ENCODE measurements at regions not wholly inside any gene's neighbourhood (a gene's known extent, or its start where the extent isn't known, plus 50 kb on each side); places are given as distances from the start of the nearest gene placed in this dataset.

DNA sequence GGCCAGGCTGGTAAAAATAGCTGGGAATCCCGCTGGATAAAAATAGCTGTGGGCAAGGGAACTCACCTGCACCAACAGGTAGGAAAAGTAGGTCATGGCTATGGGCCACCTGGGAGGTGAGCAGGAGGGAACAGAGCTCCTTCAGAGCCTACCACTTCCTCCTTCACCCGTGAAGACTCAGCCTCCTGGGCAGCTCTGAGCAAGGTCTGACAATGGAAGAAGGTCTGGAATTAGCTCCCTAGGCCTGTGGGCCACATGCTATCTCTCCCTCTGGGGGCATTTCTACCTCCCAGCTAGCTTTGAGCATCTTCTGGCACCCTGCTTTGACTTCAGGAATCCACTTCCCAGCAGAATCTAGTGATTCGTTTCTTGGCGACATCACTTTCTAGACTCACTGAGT is 153.9 kb downstream of the MRPL14 start:
- Histone ChIP-seq H3K9me2 (replicated peaks; ENCODE audit: insufficient read depth, low read length) (no peaks in the 10 kb centered on the region), H2AFZ (ENCODE audit: low read depth, low read length, severe bottlenecking) (no peak overlapping the region), H3K27me3 (ENCODE audit: low read length) (no peaks in the 10 kb centered on the region), H3K79me2 (ENCODE audit: insufficient read depth, low read length) (no peaks in the 10 kb centered on the region), H3K9me3 (ENCODE audit: insufficient read depth, low read length) (no peaks in the 10 kb centered on the region), H3K36me3 (ENCODE audit: low read length) (no peaks in the 10 kb centered on the region), H3K4me2 (ENCODE audit: low read depth, low read length, poor library complexity, severe bottlenecking) (no peak overlapping the region), H3F3A (ENCODE audit: insufficient read depth) (no peaks in the 10 kb centered on the region), H3K4me3 (ENCODE audit: insufficient read depth, low read length, poor library complexity, severe bottlenecking) (no peak overlapping the region), H3K9ac (ENCODE audit: low read length) (no peak overlapping the region), H4K20me1 (ENCODE audit: low read depth, low read length) (no peaks in the 10 kb centered on the region), H3K27ac (ENCODE audit: low read depth, low read length) (no peak overlapping the region)
- TF ChIP-seq EZH2phosphoT487 (conservative IDR thresholded peaks at IDR 0.05; ENCODE audit: low read length): no peak
- TF ChIP-seq, protein P1, sequence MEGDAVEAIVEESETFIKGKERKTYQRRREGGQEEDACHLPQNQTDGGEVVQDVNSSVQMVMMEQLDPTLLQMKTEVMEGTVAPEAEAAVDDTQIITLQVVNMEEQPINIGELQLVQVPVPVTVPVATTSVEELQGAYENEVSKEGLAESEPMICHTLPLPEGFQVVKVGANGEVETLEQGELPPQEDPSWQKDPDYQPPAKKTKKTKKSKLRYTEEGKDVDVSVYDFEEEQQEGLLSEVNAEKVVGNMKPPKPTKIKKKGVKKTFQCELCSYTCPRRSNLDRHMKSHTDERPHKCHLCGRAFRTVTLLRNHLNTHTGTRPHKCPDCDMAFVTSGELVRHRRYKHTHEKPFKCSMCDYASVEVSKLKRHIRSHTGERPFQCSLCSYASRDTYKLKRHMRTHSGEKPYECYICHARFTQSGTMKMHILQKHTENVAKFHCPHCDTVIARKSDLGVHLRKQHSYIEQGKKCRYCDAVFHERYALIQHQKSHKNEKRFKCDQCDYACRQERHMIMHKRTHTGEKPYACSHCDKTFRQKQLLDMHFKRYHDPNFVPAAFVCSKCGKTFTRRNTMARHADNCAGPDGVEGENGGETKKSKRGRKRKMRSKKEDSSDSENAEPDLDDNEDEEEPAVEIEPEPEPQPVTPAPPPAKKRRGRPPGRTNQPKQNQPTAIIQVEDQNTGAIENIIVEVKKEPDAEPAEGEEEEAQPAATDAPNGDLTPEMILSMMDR (IDR thresholded peaks at IDR 0.05; ENCODE audit: insufficient read depth, low read length, poor library complexity, severe bottlenecking): no peak

DNA sequence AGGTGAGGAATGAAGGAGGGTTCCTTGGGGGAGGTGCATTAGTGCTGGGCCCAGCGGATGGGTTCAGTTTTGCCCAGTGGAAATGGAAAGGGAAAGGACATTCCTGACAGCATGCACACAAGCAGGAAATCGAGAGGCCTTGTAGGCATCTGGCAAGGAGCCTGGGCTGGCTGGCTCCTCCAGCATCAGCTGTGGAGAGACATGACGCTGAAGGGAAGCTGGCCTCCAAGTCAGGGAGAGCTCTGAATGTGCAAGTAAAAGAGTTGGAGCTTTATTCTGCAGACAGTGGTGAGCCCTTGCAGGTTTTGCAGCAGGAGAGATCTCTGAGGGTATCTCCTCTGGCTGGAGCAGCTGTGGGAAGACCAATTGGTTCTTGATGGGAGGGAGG is 154.3 kb downstream of the MRPL14 start:
- Histone ChIP-seq H3K27me3 (ENCODE audit: low read length) (no peaks in the 10 kb centered on the region), H2AFZ (ENCODE audit: low read depth, low read length, severe bottlenecking) (no peak overlapping the region)

DNA sequence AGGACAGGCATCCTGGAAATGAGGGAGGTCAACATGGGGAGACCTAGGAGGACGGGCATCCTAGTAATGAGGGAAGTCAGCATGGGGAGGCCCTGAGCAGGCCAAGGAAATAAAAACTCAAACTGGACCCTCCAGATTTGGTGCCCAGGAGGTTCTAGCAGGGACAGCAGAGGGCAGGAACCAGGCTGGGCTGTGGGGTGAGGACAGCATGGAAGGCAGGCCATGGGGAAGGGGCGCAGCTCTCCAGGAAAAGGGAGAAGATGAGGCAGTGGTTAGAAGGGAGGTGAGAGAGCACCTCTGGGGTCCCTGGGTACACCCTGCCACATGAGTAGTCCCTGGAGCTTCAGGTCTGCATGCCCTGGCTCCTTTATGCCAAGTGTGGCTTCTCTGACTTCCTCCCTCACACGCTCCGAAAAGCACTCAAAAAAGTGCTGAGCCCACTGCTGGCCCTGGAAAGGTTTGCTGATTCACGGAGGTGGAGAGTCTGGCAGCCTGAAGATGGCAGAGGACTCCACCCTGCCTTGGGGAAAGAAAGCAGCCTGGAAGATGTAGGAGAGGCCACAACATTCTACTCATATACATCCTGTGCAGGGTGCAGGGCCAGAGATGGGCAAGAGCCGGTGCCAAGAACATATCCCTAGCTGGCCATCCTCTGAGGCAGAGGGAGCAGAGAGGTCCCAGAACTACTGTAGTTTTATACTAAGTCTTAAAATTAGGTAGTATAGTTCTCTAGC is 154.9 kb downstream of the MRPL14 start:
- no peak for TF ChIP-seq EZH2phosphoT487 (conservative IDR thresholded peaks at IDR 0.05; ENCODE audit: low read length)
- Histone ChIP-seq H4K20me1 (ENCODE audit: low read depth, low read length) (no peaks in the 10 kb centered on the region), H3K4me3 (ENCODE audit: insufficient read depth, low read length, poor library complexity, severe bottlenecking) (no peak overlapping the region), H3K4me2 (ENCODE audit: low read depth, low read length, poor library complexity, severe bottlenecking) (no peak overlapping the region), H2AFZ (ENCODE audit: low read depth, low read length, severe bottlenecking) (no peak overlapping the region), H3K9me3 (ENCODE audit: insufficient read depth, low read length) (no peaks in the 10 kb centered on the region), H3K9me2 (replicated peaks; ENCODE audit: insufficient read depth, low read length) (no peaks in the 10 kb centered on the region), H3K27me3 (ENCODE audit: low read length) (no peaks in the 10 kb centered on the region), H3K9ac (ENCODE audit: low read length) (no peak overlapping the region), H3K79me2 (ENCODE audit: insufficient read depth, low read length) (no peaks in the 10 kb centered on the region), H3K27ac (ENCODE audit: low read depth, low read length) (no peak overlapping the region), H3F3A (ENCODE audit: insufficient read depth) (no peaks in the 10 kb centered on the region), H3K36me3 (ENCODE audit: low read length) (no peaks in the 10 kb centered on the region)

More for the DNA sequence above, 154.3 kb downstream of the MRPL14 start:
- no peaks in the 10 kb centered on the region for H3F3A ChIP-seq (ENCODE audit: insufficient read depth)
- H3K27ac ChIP-seq (ENCODE audit: low read depth, low read length): no peak overlapping the region
- H4K20me1 ChIP-seq (ENCODE audit: low read depth, low read length): no peaks in the 10 kb centered on the region
- H3K9ac ChIP-seq (ENCODE audit: low read length): no peak overlapping the region
- H3K4me3 ChIP-seq (ENCODE audit: insufficient read depth, low read length, poor library complexity, severe bottlenecking): no peak overlapping the region
- no peaks in the 10 kb centered on the region for H3K9me3 ChIP-seq (ENCODE audit: insufficient read depth, low read length)
- no peak overlapping the region for H3K4me2 ChIP-seq (ENCODE audit: low read depth, low read length, poor library complexity, severe bottlenecking)
- H3K36me3 ChIP-seq (ENCODE audit: low read length): no peaks in the 10 kb centered on the region
- TF ChIP-seq, protein P1 (IDR thresholded peaks at IDR 0.05; ENCODE audit: insufficient read depth, low read length, poor library complexity, severe bottlenecking): no peak
- no peak for TF ChIP-seq EZH2phosphoT487 (conservative IDR thresholded peaks at IDR 0.05; ENCODE audit: low read length)
- H3K79me2 ChIP-seq (ENCODE audit: insufficient read depth, low read length): no peaks in the 10 kb centered on the region
- no peaks in the 10 kb centered on the region for H3K9me2 ChIP-seq (replicated peaks; ENCODE audit: insufficient read depth, low read length)

DNA sequence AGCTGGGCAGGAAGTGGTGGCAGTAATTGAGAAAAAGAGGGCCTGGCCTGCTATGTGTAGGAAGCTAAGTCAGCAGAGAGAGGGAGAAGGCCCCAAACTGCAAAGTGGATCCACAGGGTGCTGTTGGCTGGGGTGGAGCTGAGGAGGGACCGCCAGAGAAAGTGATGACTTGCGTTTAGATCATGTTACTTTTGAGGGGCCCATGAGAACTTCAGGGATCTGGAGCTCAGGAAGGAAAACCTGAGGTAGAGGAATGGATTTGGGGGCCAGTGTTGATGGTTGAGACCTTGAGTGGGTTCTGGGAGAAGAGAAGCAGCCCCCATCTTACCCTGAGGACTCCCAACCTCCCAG is 155.5 kb downstream of the MRPL14 start:
- Histone ChIP-seq H3K9me2 (replicated peaks; ENCODE audit: insufficient read depth, low read length) (no peaks in the 10 kb centered on the region), H3K9me3 (ENCODE audit: insufficient read depth, low read length) (no peaks in the 10 kb centered on the region), H2AFZ (ENCODE audit: low read depth, low read length, severe bottlenecking) (no peak overlapping the region), H3K27me3 (ENCODE audit: low read length) (no peaks in the 10 kb centered on the region), H3K9ac (ENCODE audit: low read length) (no peak overlapping the region), H4K20me1 (ENCODE audit: low read depth, low read length) (no peaks in the 10 kb centered on the region), H3K36me3 (ENCODE audit: low read length) (no peaks in the 10 kb centered on the region), H3K79me2 (ENCODE audit: insufficient read depth, low read length) (no peaks in the 10 kb centered on the region), H3K4me3 (ENCODE audit: insufficient read depth, low read length, poor library complexity, severe bottlenecking) (no peak overlapping the region), H3F3A (ENCODE audit: insufficient read depth) (no peaks in the 10 kb centered on the region), H3K27ac (ENCODE audit: low read depth, low read length) (no peak overlapping the region), H3K4me2 (ENCODE audit: low read depth, low read length, poor library complexity, severe bottlenecking) (no peak overlapping the region)
- TF ChIP-seq EZH2phosphoT487 (conservative IDR thresholded peaks at IDR 0.05; ENCODE audit: low read length): no peak
- TF ChIP-seq, protein P1 (IDR thresholded peaks at IDR 0.05; ENCODE audit: insufficient read depth, low read length, poor library complexity, severe bottlenecking): no peak

Data from SU-DHL-6 (cell line).